ENCODE measurements at regions not wholly inside any gene's neighbourhood (a gene's known extent, or its start where the extent isn't known, plus 50 kb on each side); places are given as distances from the start of the nearest gene placed in this dataset.

DNA sequence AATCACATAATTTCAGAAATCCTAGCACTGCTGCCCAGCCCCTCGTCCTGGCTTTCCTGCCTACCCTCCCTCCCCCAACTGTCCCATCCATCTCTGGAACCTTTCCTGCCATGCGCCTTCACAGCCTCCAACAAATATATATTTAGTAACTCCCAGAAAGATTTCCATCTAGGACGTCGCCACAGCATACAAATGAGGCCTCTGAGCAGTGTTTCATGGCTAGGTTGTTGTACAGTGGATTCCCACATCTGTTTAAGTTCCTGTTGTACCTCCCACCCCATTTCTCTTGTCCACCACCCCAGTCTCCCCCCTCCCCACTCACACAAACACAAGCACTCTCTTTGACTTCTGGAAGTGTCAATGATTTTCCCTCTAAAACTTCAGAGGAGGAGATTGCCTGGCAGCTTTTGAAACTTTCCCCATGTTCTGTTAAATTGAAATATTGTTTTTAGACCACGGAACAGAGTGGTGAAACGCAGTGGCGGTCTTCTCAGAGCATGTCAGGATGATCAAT is 280.3 kb upstream of the RORA start:
- no peaks in the 10 kb centered on the region for H3K9me3 ChIP-seq
- TF ChIP-seq POLR2A (IDR thresholded peaks at IDR 0.05) (no peak), EP300 (IDR thresholded peaks at IDR 0.05) (no peak), POLR2AphosphoS5 (IDR thresholded peaks at IDR 0.05) (no peak)
- TF ChIP-seq, protein P1, sequence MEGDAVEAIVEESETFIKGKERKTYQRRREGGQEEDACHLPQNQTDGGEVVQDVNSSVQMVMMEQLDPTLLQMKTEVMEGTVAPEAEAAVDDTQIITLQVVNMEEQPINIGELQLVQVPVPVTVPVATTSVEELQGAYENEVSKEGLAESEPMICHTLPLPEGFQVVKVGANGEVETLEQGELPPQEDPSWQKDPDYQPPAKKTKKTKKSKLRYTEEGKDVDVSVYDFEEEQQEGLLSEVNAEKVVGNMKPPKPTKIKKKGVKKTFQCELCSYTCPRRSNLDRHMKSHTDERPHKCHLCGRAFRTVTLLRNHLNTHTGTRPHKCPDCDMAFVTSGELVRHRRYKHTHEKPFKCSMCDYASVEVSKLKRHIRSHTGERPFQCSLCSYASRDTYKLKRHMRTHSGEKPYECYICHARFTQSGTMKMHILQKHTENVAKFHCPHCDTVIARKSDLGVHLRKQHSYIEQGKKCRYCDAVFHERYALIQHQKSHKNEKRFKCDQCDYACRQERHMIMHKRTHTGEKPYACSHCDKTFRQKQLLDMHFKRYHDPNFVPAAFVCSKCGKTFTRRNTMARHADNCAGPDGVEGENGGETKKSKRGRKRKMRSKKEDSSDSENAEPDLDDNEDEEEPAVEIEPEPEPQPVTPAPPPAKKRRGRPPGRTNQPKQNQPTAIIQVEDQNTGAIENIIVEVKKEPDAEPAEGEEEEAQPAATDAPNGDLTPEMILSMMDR (IDR thresholded peaks at IDR 0.05), result no peak
- no peak overlapping the region for H3K4me3 ChIP-seq
- H3K27ac ChIP-seq, result no peak overlapping the region
- 74 to 83% methylated on average over 7 of the region's 7 CpGs for WGBS, 2 donors
- DNase-seq, result no peak
- no peaks in the 10 kb centered on the region for H3K36me3 ChIP-seq
- no peaks in the 10 kb centered on the region for H3K4me1 ChIP-seq
- H3K27me3 ChIP-seq, result no peaks in the 10 kb centered on the region
- intact Hi-C loops (cut with DNase I), result no loop called here

DNA sequence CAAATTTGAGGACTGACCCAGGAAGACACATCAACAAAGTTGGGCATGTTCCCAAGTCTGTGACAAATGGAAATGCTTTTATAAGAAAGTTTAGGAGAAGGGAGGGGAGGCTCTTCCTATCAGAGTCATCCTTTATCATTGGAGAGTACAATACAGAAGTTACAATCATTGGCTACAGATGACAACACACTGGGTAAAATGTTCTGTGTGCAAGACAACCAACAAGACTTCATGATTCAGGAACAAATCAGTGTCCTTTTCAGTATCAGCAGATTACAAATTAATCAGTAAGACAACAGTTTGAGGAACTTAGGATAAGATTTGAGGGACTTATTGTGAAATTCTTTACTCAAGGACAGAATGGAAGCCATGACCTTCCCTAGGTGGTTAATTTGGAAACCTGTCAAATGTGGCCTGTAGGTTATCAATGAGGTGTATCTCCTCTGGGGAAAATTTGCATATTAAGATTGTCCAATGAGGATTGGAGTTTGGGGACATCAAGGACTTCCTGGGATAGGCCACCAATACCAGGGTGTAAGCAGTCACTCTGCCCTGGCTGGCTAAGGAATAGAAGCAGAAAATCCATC is 274.4 kb upstream of the RORA start:
- Histone ChIP-seq H3K9me3 (no peaks in the 10 kb centered on the region), H3K36me3 (no peaks in the 10 kb centered on the region), H3K4me3 (no peak overlapping the region), H3K27ac (no peak overlapping the region), H3K27me3 (no peaks in the 10 kb centered on the region), H3K4me1 (no peaks in the 10 kb centered on the region)
- TF ChIP-seq POLR2A (IDR thresholded peaks at IDR 0.05) (no peak), EP300 (IDR thresholded peaks at IDR 0.05) (no peak), POLR2AphosphoS5 (IDR thresholded peaks at IDR 0.05) (no peak)
- TF ChIP-seq, protein P1 (IDR thresholded peaks at IDR 0.05), result no peak
- no peak for DNase-seq
- intact Hi-C loops (cut with DNase I), result no loop called here

DNA sequence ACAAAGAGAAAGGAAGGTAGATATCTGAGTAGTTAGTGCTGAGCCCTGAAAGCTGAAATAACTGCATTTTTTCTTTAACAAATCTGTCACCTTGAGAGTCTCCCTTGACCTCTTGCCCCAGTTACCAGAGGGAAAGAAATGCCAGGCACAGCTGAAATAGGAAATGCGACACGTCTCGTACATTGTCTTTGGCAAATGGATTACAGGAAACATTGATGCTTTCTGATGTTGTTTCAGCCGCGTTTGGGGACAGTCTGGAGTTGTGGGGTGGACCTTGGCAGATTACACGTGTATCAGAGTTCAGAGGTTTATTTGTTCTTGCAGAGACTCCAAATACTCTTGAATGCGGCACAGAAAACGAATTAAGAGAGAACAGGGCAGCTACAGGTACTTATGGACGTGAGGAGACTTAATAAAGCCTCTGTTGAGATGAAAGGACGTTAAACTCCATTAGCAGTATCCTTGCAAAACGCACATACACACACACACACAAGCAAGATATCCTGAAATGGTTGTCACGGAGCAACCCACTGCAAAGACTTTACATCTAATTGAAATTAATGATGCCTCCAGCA is 272.8 kb upstream of the RORA start:
- 61 to 67% methylated on average over 12 of the region's 12 CpGs for WGBS, 2 donors
- no peaks in the 10 kb centered on the region for H3K9me3 ChIP-seq
- no peaks in the 10 kb centered on the region for H3K27me3 ChIP-seq
- H3K4me1 ChIP-seq, result no peaks in the 10 kb centered on the region
- DNase-seq, result no peak
- no peaks in the 10 kb centered on the region for H3K36me3 ChIP-seq
- no peak overlapping the region for H3K4me3 ChIP-seq
- H3K27ac ChIP-seq, result no peak overlapping the region
- no peak for TF ChIP-seq POLR2AphosphoS5 (IDR thresholded peaks at IDR 0.05)
- TF ChIP-seq, protein P1 (IDR thresholded peaks at IDR 0.05), result no peak
- no peak for TF ChIP-seq EP300 (IDR thresholded peaks at IDR 0.05)
- no peak for TF ChIP-seq POLR2A (IDR thresholded peaks at IDR 0.05)
- intact Hi-C loops (cut with DNase I), result no loop called here

DNA sequence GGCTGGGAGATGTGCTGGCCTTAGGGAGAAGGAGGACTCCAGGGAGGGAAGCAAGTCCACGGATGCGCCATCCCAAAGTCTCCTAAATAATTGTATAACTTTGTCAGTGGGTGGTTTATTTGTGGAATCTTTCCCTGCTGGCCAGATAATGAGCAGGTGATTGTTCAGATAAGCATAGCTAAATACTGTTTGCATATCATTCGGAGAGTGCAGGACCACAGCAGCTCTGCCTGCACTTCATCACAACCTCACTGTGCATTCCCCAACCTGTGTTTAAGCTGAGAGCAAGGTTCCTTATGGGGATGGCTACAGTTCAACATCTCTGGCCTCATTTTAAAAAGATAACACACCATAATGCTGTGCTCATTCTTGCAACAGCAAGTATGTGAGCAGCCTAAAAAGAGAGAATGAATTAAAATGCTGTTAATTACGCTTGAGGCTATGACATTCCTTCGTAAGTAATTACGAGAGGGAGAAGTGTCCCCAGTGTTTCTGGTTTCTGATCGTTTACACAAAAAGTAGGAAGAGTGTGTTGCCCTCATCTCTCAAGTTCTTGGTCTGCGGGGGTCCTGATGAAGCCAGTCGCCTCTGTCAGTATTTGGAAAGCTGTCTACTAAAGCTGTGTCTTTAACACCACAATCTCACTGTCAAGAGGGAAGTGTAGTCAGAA is 272.0 kb upstream of the RORA start:
- TF ChIP-seq POLR2AphosphoS5 (IDR thresholded peaks at IDR 0.05), result no peak
- DNase-seq, result no peak
- Histone ChIP-seq H3K27me3 (no peaks in the 10 kb centered on the region), H3K4me1 (no peaks in the 10 kb centered on the region), H3K36me3 (no peaks in the 10 kb centered on the region), H3K4me3 (no peak overlapping the region), H3K9me3 (no peaks in the 10 kb centered on the region), H3K27ac (no peak overlapping the region)
- intact Hi-C loops (cut with DNase I), result no loop called here
- WGBS, 2 donors, result 84 to 85% methylated on average over 9 of the region's 9 CpGs

DNA sequence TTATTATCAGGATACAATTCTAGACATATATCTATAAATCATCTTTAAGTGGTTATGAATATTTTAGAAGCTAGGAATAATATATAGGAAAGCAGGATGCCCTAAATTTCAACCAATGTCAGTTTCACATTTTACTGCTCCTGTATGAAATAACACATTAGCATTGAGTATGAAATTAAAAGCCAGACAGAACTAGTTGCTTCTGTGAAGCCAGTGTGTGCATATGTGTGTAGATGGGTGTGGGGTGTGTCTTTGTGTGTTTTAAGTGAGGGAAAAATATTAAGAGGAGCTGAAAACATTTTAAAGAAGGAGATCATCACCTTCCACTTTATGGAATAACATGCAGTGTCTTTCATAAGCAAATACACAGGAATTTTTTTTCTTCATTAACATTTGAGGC is 271.4 kb upstream of the RORA start:
- Histone ChIP-seq H3K9me3 (no peaks in the 10 kb centered on the region), H3K27me3 (no peaks in the 10 kb centered on the region), H3K4me1 (no peaks in the 10 kb centered on the region), H3K4me3 (no peak overlapping the region), H3K36me3 (no peaks in the 10 kb centered on the region), H3K27ac (no peak overlapping the region)
- intact Hi-C loops (cut with DNase I), result no loop called here
- TF ChIP-seq POLR2A (IDR thresholded peaks at IDR 0.05) (no peak), EP300 (IDR thresholded peaks at IDR 0.05) (no peak), POLR2AphosphoS5 (IDR thresholded peaks at IDR 0.05) (no peak)
- TF ChIP-seq, protein P1 (IDR thresholded peaks at IDR 0.05), result no peak
- DNase-seq, result no peak
